Fibroblast of pulmonary artery (primary cell): ENCODE measurements at regions not wholly inside any gene's neighbourhood (a gene's known extent, or its start where the extent isn't known, plus 50 kb on each side); places are given as distances from the start of the nearest gene placed in this dataset.

Experiments used
- DNase-seq: peaks from one replicate; pipeline ENCODE4 v3.0.0-alpha.2; 2010; ENCODE audit warnings: low read depth
- H3K4me3 ChIP-seq: replicated peaks from 2 replicates; pipeline ENCODE4 v1.5.1; 2011; ENCODE audit warnings: low read depth, mild to moderate bottlenecking, control low read depth, low read length, moderate library complexity
- TF ChIP-seq, protein P1 (sequence below): IDR thresholded peaks from 2 replicates; pipeline ENCODE4 v1.5.1; 2011; ENCODE audit warnings: mild to moderate bottlenecking, control low read depth, low read length, inconsistent platforms; ENCODE audit errors: missing control alignments

DNA sequence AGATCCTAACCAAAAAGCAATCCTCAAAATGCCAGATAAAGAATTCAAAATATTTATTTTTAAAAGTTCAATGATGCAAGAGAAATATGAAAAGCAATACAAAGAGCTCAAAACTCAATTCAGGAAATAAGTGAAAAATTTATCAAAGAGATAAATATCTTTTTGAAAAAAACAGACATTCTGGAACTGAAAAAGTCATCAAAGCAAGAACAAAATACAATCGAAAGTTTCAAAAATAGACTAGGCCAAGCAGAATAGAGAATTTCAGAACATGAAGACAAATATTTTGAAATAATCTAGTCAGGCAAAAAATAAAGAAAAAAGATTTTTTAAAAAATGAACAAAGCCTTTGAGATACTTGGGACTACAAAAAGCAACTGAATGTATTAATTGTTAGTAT lies 83.4 kb upstream of the STT3B start:
- TF ChIP-seq, protein P1, sequence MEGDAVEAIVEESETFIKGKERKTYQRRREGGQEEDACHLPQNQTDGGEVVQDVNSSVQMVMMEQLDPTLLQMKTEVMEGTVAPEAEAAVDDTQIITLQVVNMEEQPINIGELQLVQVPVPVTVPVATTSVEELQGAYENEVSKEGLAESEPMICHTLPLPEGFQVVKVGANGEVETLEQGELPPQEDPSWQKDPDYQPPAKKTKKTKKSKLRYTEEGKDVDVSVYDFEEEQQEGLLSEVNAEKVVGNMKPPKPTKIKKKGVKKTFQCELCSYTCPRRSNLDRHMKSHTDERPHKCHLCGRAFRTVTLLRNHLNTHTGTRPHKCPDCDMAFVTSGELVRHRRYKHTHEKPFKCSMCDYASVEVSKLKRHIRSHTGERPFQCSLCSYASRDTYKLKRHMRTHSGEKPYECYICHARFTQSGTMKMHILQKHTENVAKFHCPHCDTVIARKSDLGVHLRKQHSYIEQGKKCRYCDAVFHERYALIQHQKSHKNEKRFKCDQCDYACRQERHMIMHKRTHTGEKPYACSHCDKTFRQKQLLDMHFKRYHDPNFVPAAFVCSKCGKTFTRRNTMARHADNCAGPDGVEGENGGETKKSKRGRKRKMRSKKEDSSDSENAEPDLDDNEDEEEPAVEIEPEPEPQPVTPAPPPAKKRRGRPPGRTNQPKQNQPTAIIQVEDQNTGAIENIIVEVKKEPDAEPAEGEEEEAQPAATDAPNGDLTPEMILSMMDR, result no peak
- no peak for DNase-seq
- no peak overlapping the region for H3K4me3 ChIP-seq

DNA sequence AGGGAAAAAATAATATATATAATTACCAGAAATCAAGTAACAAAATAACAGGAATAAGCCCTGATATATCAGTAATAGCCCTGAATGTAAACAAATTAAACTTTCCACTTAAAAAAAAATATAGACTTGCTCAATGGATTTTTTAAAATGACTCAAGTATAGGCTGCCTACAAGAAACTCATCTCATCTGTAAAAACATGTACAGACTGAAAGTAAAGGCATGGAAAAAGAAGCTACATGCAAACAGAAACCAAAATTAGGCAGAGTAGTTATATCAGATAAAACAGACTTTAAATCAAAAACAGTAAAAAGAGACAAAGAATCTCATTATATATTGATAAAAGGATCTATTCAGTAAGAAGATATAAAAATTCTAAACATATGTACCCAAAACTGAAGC lies 82.4 kb upstream of the STT3B start:
- no peak overlapping the region for H3K4me3 ChIP-seq
- no peak for DNase-seq
- TF ChIP-seq, protein P1, result no peak

DNA sequence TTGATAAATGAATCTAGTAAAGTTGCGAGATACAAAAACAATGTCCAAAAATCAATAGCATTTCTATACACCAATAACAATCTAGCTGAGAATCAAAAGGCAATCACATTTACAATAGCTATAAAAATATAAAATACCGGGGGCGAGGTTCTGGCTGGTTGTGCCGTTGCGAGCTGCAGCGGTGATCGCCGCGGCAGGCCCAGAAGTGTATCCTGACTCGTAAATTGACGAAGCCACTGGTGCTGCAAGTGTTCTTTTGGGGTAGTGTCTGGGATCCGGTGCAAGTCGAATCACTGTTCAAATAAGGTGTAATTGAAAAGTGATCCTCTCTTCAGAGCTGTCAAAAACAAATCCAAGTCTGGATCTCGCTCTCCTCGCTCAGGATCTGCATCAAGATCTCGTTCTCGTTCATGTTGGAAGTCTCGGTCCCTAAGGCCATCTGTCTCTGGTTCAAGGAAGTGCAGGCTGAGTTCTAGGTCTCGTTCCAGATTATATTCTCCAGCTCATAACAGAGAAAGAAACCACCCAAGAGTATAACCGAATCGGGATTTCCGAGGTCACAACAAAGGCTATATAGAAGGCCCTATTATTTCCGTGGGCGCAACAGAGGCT lies 80.1 kb upstream of the STT3B start:
- H3K4me3 ChIP-seq, result no peak overlapping the region
- DNase-seq, result no peak
- TF ChIP-seq, protein P1, result no peak

GRCh38 chr3:31453430-31453829 lies 79.3 kb upstream of the STT3B start:
- TF ChIP-seq, protein P1, result no peak
- no peak overlapping the region for H3K4me3 ChIP-seq
- no peak for DNase-seq

GRCh38 chr3:31455524-31455923 lies 77.2 kb upstream of the STT3B start:
- no peak for DNase-seq
- no peak overlapping the region for H3K4me3 ChIP-seq
- TF ChIP-seq, protein P1, result no peak

DNA sequence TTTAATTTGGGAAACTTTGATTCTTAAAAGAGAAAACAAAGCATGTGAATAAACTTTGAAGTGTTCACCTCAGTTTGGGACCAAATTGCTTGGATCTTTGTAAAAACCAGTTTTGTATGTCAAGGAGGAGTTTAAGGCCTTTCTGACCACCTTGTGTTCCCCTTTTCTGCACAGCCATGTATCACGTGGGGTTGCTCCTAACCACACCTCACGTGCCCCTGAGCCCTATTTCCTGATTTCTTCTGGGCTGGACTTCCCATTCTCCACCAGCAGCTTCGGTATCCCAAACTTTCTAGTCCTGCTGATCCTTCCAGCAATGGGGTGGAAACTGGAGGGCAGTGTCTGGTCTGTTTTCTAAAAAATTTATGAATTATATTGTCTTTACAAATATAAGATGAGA lies 76.4 kb upstream of the STT3B start:
- DNase-seq, result no peak
- H3K4me3 ChIP-seq, result no peak overlapping the region
- TF ChIP-seq, protein P1, result no peak

DNA sequence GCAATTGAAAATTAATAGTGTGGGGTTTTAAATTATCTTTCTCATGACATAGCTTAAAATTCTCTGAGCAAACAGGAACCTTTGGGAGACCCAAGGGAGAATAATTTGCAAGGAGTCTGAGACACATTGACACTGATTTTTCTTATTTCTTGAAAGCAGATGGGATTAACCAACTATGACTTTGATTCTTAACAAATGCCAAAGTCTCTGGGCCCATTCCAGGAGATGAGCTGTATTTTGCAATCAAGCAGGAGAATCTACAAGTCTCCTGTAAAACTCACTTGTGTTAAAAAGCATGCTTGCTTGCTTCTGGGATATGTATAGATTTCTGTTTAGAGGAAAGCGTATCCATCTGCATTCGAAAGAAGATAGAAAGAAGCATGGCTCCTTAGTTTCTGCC lies 71.3 kb upstream of the STT3B start:
- TF ChIP-seq, protein P1, result no peak
- no peak for DNase-seq
- no peak overlapping the region for H3K4me3 ChIP-seq
